Stimulated activated CD8-positive, alpha-beta memory T cell treated with anti-CD3 and anti-CD28 coated beads, Interleukin-15, amount 100 ng/mL, for 4 hours (primary cell): ENCODE measurements at regions not wholly inside any gene's neighbourhood (a gene's known extent, or its start where the extent isn't known, plus 50 kb on each side); places are given as distances from the start of the nearest gene placed in this dataset.
"Not testable (repeated sequence)": the region's sequence is repeated elsewhere in the genome, so short reads cannot be mapped to it uniquely, and the experiment has no call there.

Experiments used
- DNase-seq, 2 donors: peaks; one replicate each; pipeline ENCODE4 v3.0.0-alpha.2; 2020; ENCODE audit warnings: low read depth in 2 of 2

- DNase-seq = no peak
Measured at GRCh38 chr14:105899657-105900397, 373.4 kb downstream of the TMEM121 start.

GRCh38 chr14:105900398-105901160 is 374.2 kb downstream of the TMEM121 start:
- DNase-seq = no peak

- DNase-seq = no peak
Measured at GRCh38 chr14:105901226-105901625, 374.8 kb downstream of the TMEM121 start.

GRCh38 chr14:105902131-105902898 is 375.9 kb downstream of the TMEM121 start:
- no peak for DNase-seq

GRCh38 chr14:105902899-105903165 is 376.4 kb downstream of the TMEM121 start:
- not testable (repeated sequence) for DNase-seq

- DNase-seq = no peak
Measured at GRCh38 chr14:105903971-105904370, 377.6 kb downstream of the TMEM121 start.

- no peak for DNase-seq
Measured at GRCh38 chr14:105904379-105904778, 378.0 kb downstream of the TMEM121 start.

GRCh38 chr14:105905456-105905855 is 379.1 kb downstream of the TMEM121 start:
- DNase-seq = no peak

- no peak for DNase-seq
Measured at GRCh38 chr14:105907276-105907675, 380.9 kb downstream of the TMEM121 start.

- no peak for DNase-seq
Measured at GRCh38 chr14:105908006-105908405, 381.6 kb downstream of the TMEM121 start.

GRCh38 chr14:105908481-105908911 is 382.1 kb downstream of the TMEM121 start:
- no peak for DNase-seq

GRCh38 chr14:105909046-105909827 is 382.9 kb downstream of the TMEM121 start:
- no peak for DNase-seq

GRCh38 chr14:105909828-105910120 is 383.4 kb downstream of the TMEM121 start:
- not testable (repeated sequence) for DNase-seq

- DNase-seq = no peak
Measured at GRCh38 chr14:105910426-105910825, 384.0 kb downstream of the TMEM121 start.

GRCh38 chr14:105911006-105911847 is 384.8 kb downstream of the TMEM121 start:
- no peak for DNase-seq

GRCh38 chr14:105911848-105912292 is 385.5 kb downstream of the TMEM121 start:
- DNase-seq = not testable (repeated sequence)

GRCh38 chr14:105912641-105913180 is 386.3 kb downstream of the TMEM121 start:
- DNase-seq = no peak

- no peak for DNase-seq
Measured at GRCh38 chr14:105913221-105913620, 386.8 kb downstream of the TMEM121 start.

- DNase-seq = no peak
Measured at GRCh38 chr14:105913861-105914260, 387.5 kb downstream of the TMEM121 start.

GRCh38 chr14:105914281-105914680 is 387.9 kb downstream of the TMEM121 start:
- DNase-seq = not testable (repeated sequence)
